Tibial nerve (tissue), 4 donors: ENCODE measurements at regions not wholly inside any gene's neighbourhood (a gene's known extent, or its start where the extent isn't known, plus 50 kb on each side); places are given as distances from the start of the nearest gene placed in this dataset.

ENCODE experiments used
- CTCF ChIP-seq, 5 experiments: fragments of 200-600 bp in 3 of 5; fragments of 450-650 bp in 2 of 5; sonication (generic) in 3 of 5; IDR thresholded peaks; one replicate each; pipeline ENCODE4 v1.5.1; 2016 to 2019; ENCODE audit warnings: antibody characterized with exemption in 5 of 5, mild to moderate bottlenecking in 3 of 5, moderate library complexity in 2 of 5
- EP300 ChIP-seq, 2 donors: sonication (generic); formaldehyde crosslinking; IDR thresholded peaks; one replicate each; pipeline ENCODE4 v1.6.1; 2017; ENCODE audit warnings: antibody characterized with exemption in 2 of 2, mild to moderate bottlenecking in 1 of 2

GRCh38 chr6:114577109-114577508 is 234.3 kb upstream of the HS3ST5 start:
- TF ChIP-seq CTCF (IDR thresholded peaks at IDR 0.05): no peak
- TF ChIP-seq EP300 (IDR thresholded peaks at IDR 0.05): no peak
